ENCODE measurements at regions not wholly inside any gene's neighbourhood (a gene's known extent, or its start where the extent isn't known, plus 50 kb on each side); places are given as distances from the start of the nearest gene placed in this dataset.

DNA sequence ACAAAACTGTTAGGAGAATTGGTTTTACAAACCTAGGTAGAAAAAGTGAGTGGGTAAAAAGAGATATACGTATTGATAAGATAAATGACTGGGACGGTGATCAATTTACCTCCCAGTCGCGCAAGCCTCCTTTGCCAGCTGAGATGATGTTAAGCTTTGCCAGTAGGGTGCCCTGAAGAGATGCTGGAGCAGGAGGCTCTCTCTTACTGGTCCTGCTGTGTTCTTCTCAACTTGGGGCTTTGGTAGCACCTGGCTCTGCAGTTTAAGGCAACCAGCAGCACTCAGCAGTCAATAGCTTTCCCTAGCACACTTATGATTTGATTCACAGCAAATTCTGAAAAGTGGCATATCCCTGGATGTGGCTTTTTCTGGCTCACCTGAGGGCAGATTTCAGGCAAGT lies 1461.7 kb downstream of the ADGRL3 start:
- TF ChIP-seq, protein P1, sequence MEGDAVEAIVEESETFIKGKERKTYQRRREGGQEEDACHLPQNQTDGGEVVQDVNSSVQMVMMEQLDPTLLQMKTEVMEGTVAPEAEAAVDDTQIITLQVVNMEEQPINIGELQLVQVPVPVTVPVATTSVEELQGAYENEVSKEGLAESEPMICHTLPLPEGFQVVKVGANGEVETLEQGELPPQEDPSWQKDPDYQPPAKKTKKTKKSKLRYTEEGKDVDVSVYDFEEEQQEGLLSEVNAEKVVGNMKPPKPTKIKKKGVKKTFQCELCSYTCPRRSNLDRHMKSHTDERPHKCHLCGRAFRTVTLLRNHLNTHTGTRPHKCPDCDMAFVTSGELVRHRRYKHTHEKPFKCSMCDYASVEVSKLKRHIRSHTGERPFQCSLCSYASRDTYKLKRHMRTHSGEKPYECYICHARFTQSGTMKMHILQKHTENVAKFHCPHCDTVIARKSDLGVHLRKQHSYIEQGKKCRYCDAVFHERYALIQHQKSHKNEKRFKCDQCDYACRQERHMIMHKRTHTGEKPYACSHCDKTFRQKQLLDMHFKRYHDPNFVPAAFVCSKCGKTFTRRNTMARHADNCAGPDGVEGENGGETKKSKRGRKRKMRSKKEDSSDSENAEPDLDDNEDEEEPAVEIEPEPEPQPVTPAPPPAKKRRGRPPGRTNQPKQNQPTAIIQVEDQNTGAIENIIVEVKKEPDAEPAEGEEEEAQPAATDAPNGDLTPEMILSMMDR (optimal IDR thresholded peaks at IDR 0.05 in 1 of 3, IDR thresholded peaks at IDR 0.05 in 1 of 3, conservative IDR thresholded peaks at IDR 0.05 in 1 of 3; ENCODE audit: extremely low read depth in 1 of 3, insufficient read depth in 2 of 3, low read length in 3 of 3): no peak
- no peak for TF ChIP-seq EZH2 (IDR thresholded peaks at IDR 0.05; ENCODE audit: low read length)

Data from keratinocyte (primary cell).